Breast epithelium (tissue), 3 donors: ENCODE measurements at regions not wholly inside any gene's neighbourhood (a gene's known extent, or its start where the extent isn't known, plus 50 kb on each side); places are given as distances from the start of the nearest gene placed in this dataset.

ENCODE experiments used
- POLR2A ChIP-seq: fragments of 450-650 bp; IDR thresholded peaks from one replicate; pipeline ENCODE4 v1.6.1; 2016; ENCODE audit warnings: antibody characterized with exemption, mild to moderate bottlenecking, moderate library complexity
- POLR2AphosphoS5 ChIP-seq, 3 donors: sonication (generic); formaldehyde crosslinking; IDR thresholded peaks; one replicate each; pipeline ENCODE4 v1.6.1; 2017; ENCODE audit warnings: antibody characterized with exemption in 3 of 3

DNA sequence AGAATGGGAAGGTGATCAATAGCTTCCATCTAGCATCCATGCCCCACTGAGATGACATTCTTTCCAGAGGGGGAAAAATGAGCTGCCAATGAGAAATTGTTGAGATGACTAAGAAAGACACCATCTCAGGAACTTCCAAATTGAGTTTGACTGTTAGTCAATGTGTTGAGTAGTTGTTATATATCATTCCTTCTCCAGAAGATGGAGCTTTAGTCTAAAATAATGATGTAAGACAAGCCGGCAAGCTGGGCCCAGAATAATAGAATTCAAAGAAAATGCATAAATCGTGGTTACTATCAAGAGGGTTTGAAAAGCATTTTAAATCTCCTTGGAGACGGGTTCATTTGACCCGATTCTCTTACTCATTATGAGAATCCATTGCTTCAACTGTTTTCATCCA, 71.0 kb upstream of the ATF7IP2 start:
- TF ChIP-seq POLR2A (no peak), POLR2AphosphoS5 (IDR thresholded peaks at IDR 0.05) (no peak)
